ENCODE measurements at regions not wholly inside any gene's neighbourhood (a gene's known extent, or its start where the extent isn't known, plus 50 kb on each side); places are given as distances from the start of the nearest gene placed in this dataset.

GRCh38 chr1:30507016-30507312 is 216.4 kb downstream of the MATN1 start:
- Histone ChIP-seq H3K4me3 (no peak overlapping the region), H3K4me1 (ENCODE audit: insufficient read depth) (no peaks in the 10 kb centered on the region), H3K9me3 (no peaks in the 10 kb centered on the region), H3K27me3 (no peaks in the 10 kb centered on the region), H3K27ac (no peak overlapping the region), H3K36me3 (no peaks in the 10 kb centered on the region)
- no peak for DNase-seq
- no peak for TF ChIP-seq EP300 (IDR thresholded peaks at IDR 0.05)
- TF ChIP-seq CTCF (IDR thresholded peaks at IDR 0.05), result no peak
- no peak for TF ChIP-seq POLR2A (IDR thresholded peaks at IDR 0.05)
- 87 to 96% (median 92%) methylated on average over 2 of the region's 2 CpGs for WGBS, 3 donors
- intact Hi-C loops (cut with DNase I), result no loop called here

- no peaks in the 10 kb centered on the region for H3K4me1 ChIP-seq (ENCODE audit: insufficient read depth)
- WGBS, 3 donors, result 51 to 59% (median 55%) methylated on average over 10 of the region's 10 CpGs
- H3K4me3 ChIP-seq, result no peak overlapping the region
- no peak for DNase-seq
- intact Hi-C loops (cut with DNase I), result no loop called here
- no peaks in the 10 kb centered on the region for H3K9me3 ChIP-seq
- no peaks in the 10 kb centered on the region for H3K27me3 ChIP-seq
- no peaks in the 10 kb centered on the region for H3K36me3 ChIP-seq
- TF ChIP-seq CTCF (IDR thresholded peaks at IDR 0.05) (no peak), POLR2A (IDR thresholded peaks at IDR 0.05) (no peak), EP300 (IDR thresholded peaks at IDR 0.05) (no peak)
- no peak overlapping the region for H3K27ac ChIP-seq
Measured at GRCh38 chr1:30506291-30507015, 216.9 kb downstream of the MATN1 start.

GRCh38 chr1:30505853-30506252 is 217.5 kb downstream of the MATN1 start:
- intact Hi-C loops (cut with DNase I), result no loop called here
- no peak for DNase-seq
- no peaks in the 10 kb centered on the region for H3K9me3 ChIP-seq
- WGBS, 3 donors, result 62 to 70% (median 66%) methylated on average over 7 of the region's 7 CpGs
- TF ChIP-seq CTCF (IDR thresholded peaks at IDR 0.05) (no peak), EP300 (IDR thresholded peaks at IDR 0.05) (no peak), POLR2A (IDR thresholded peaks at IDR 0.05) (no peak)
- H3K36me3 ChIP-seq, result no peaks in the 10 kb centered on the region
- H3K4me1 ChIP-seq (ENCODE audit: insufficient read depth), result no peaks in the 10 kb centered on the region
- H3K4me3 ChIP-seq, result no peak overlapping the region
- H3K27me3 ChIP-seq, result no peaks in the 10 kb centered on the region
- no peak overlapping the region for H3K27ac ChIP-seq

- TF ChIP-seq CTCF (IDR thresholded peaks at IDR 0.05) (no peak), EP300 (IDR thresholded peaks at IDR 0.05) (no peak), POLR2A (IDR thresholded peaks at IDR 0.05) (no peak)
- H3K4me1 ChIP-seq (ENCODE audit: insufficient read depth), result no peaks in the 10 kb centered on the region
- H3K36me3 ChIP-seq, result no peaks in the 10 kb centered on the region
- intact Hi-C loops (cut with DNase I), result no loop called here
- H3K4me3 ChIP-seq, result no peak overlapping the region
- H3K27ac ChIP-seq, result no peak overlapping the region
- WGBS, 3 donors, result 61 to 83% (median 76%) methylated on average over 6 of the region's 6 CpGs
- no peaks in the 10 kb centered on the region for H3K9me3 ChIP-seq
- peak in 1 of 5 donors; percentile 1 for DNase-seq
- H3K27me3 ChIP-seq, result no peaks in the 10 kb centered on the region
Measured at GRCh38 chr1:30492451-30492850, 230.9 kb downstream of the MATN1 start.

Measured in ovary (tissue), 7 donors.